ENCODE measurements at regions not wholly inside any gene's neighbourhood (a gene's known extent, or its start where the extent isn't known, plus 50 kb on each side); places are given as distances from the start of the nearest gene placed in this dataset.

- H3K4me3 ChIP-seq (ENCODE audit: low read depth, low read length): no peak overlapping the region
- no peaks in the 10 kb centered on the region for H3K27me3 ChIP-seq (ENCODE audit: insufficient read depth, low read length)
- no peak overlapping the region for H2AFZ ChIP-seq (ENCODE audit: low read length, unreplicated experiment)
These were observed 507.1 kb downstream of the TLE4 start for GRCh38 chr9:80078826-80079225.

DNA sequence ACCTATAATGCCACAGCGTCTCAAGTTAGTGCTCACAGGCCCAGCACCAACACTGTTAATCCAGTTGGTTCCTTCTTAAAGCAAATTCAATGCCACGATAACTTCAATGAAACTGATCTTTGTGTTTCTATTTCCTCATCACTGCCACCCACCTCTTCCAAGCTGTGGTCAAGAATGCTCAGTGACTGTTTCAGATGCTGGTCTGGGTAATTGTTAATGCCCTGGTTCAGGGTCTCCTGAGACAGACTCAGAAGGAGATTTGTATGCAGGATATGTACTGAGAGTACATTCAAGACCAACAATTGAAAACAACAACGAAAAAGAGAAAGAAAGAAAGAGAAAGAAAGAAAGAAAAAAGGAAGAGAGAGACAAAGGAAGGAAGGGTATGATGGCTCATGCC lies 505.3 kb downstream of the TLE4 start:
- Histone ChIP-seq H3K79me2 (ENCODE audit: control insufficient read depth, insufficient read depth, low read length, unreplicated experiment) (no peaks in the 10 kb centered on the region), H3K4me3 (ENCODE audit: low read depth, low read length) (no peak overlapping the region), H3K36me3 (ENCODE audit: insufficient read depth, low read length) (no peaks in the 10 kb centered on the region), H3K27ac (ENCODE audit: low read depth, low read length) (no peak overlapping the region), H3K27me3 (ENCODE audit: insufficient read depth, low read length) (no peaks in the 10 kb centered on the region), H2AFZ (ENCODE audit: low read length, unreplicated experiment) (no peak overlapping the region), H3K4me1 (ENCODE audit: control insufficient read depth, insufficient read depth, low read length, unreplicated experiment) (no peaks in the 10 kb centered on the region)

More at GRCh38 chr9:80078826-80079225, 507.1 kb downstream of the TLE4 start:
- Histone ChIP-seq H3K27ac (ENCODE audit: low read depth, low read length) (no peak overlapping the region), H3K79me2 (ENCODE audit: control insufficient read depth, insufficient read depth, low read length, unreplicated experiment) (no peaks in the 10 kb centered on the region), H3K4me1 (ENCODE audit: control insufficient read depth, insufficient read depth, low read length, unreplicated experiment) (no peaks in the 10 kb centered on the region), H3K36me3 (ENCODE audit: insufficient read depth, low read length) (no peaks in the 10 kb centered on the region)

- H2AFZ ChIP-seq (ENCODE audit: low read length, unreplicated experiment): no peak overlapping the region
- no peaks in the 10 kb centered on the region for H3K36me3 ChIP-seq (ENCODE audit: insufficient read depth, low read length)
- no peak overlapping the region for H3K4me3 ChIP-seq (ENCODE audit: low read depth, low read length)
- no peaks in the 10 kb centered on the region for H3K4me1 ChIP-seq (ENCODE audit: control insufficient read depth, insufficient read depth, low read length, unreplicated experiment)
- H3K27me3 ChIP-seq (ENCODE audit: insufficient read depth, low read length): no peaks in the 10 kb centered on the region
- no peak overlapping the region for H3K27ac ChIP-seq (ENCODE audit: low read depth, low read length)
- no peaks in the 10 kb centered on the region for H3K79me2 ChIP-seq (ENCODE audit: control insufficient read depth, insufficient read depth, low read length, unreplicated experiment)
These were observed 504.4 kb downstream of the TLE4 start for GRCh38 chr9:80076162-80076561.

GRCh38 chr9:80074439-80074838 lies 502.7 kb downstream of the TLE4 start:
- Histone ChIP-seq H3K27me3 (ENCODE audit: insufficient read depth, low read length) (no peaks in the 10 kb centered on the region), H3K4me3 (ENCODE audit: low read depth, low read length) (no peak overlapping the region), H2AFZ (ENCODE audit: low read length, unreplicated experiment) (peak overlapping the region; percentile 25), H3K27ac (ENCODE audit: low read depth, low read length) (no peak overlapping the region), H3K79me2 (ENCODE audit: control insufficient read depth, insufficient read depth, low read length, unreplicated experiment) (no peaks in the 10 kb centered on the region), H3K4me1 (ENCODE audit: control insufficient read depth, insufficient read depth, low read length, unreplicated experiment) (no peaks in the 10 kb centered on the region), H3K36me3 (ENCODE audit: insufficient read depth, low read length) (no peaks in the 10 kb centered on the region)

GRCh38 chr9:80072451-80072850 lies 500.7 kb downstream of the TLE4 start:
- no peaks in the 10 kb centered on the region for H3K4me1 ChIP-seq (ENCODE audit: control insufficient read depth, insufficient read depth, low read length, unreplicated experiment)
- H3K27me3 ChIP-seq (ENCODE audit: insufficient read depth, low read length): no peaks in the 10 kb centered on the region
- H2AFZ ChIP-seq (ENCODE audit: low read length, unreplicated experiment): no peak overlapping the region

DNA sequence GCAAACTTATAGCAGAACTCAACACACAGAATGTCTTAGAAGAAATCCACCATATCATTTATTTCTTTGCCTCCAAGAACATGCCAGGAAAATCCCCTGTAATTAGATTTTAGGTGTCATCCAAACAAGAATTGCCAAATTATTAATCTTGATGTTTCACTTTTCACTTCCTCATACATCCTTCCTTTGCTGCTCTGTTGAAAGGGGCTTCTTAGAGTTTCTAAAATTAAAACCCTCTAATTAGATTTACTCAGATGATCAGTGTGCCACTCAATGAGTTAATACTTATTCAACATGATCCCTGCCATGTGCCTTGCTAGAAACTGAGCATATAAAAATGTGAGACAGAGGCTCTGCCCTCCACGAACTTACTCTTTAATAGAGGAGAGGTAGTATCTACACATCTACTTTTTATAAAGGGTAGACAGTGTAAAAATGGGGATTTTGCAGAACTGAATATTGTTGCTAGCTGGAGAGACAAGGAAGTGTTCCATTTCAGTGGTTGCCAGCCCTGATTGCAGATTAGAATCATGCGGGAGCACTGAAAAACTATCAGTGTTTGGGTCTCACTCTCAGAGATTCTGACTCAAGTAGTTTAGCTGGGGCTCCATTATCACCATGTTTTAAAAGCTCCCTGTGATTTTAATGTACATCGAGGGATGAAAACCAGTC lies 498.4 kb downstream of the TLE4 start:
- Histone ChIP-seq H3K27me3 (ENCODE audit: insufficient read depth, low read length) (no peaks in the 10 kb centered on the region), H3K27ac (ENCODE audit: low read depth, low read length) (no peak overlapping the region), H3K4me3 (ENCODE audit: low read depth, low read length) (no peak overlapping the region), H3K79me2 (ENCODE audit: control insufficient read depth, insufficient read depth, low read length, unreplicated experiment) (no peaks in the 10 kb centered on the region), H2AFZ (ENCODE audit: low read length, unreplicated experiment) (no peak overlapping the region), H3K4me1 (ENCODE audit: control insufficient read depth, insufficient read depth, low read length, unreplicated experiment) (peaks cover 4% of the 10 kb centered on the region), H3K36me3 (ENCODE audit: insufficient read depth, low read length) (no peaks in the 10 kb centered on the region)

More at GRCh38 chr9:80072451-80072850, 500.7 kb downstream of the TLE4 start:
- no peak overlapping the region for H3K27ac ChIP-seq (ENCODE audit: low read depth, low read length)
- no peak overlapping the region for H3K4me3 ChIP-seq (ENCODE audit: low read depth, low read length)
- H3K36me3 ChIP-seq (ENCODE audit: insufficient read depth, low read length): no peaks in the 10 kb centered on the region
- H3K79me2 ChIP-seq (ENCODE audit: control insufficient read depth, insufficient read depth, low read length, unreplicated experiment): no peaks in the 10 kb centered on the region

DNA sequence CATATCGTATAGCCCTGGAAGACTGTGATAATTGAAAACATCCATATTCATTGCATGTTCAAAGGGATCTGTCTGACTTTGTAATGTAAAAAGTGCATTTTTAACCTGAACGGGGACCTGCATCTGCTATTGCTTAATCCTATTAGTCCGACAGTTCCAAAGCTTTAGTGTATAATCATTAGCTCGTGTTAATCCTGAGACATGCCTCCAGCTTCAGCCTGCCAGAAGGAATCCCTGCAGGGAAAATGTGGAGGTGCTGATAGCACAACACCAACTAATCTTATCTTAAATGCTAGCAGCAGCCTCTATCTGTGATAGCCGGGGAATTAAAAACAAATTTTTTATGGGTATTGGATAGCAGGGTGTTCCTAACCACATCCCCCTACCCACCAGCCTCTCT lies 495.2 kb downstream of the TLE4 start:
- Histone ChIP-seq H3K4me3 (ENCODE audit: low read depth, low read length) (no peak overlapping the region), H3K27me3 (ENCODE audit: insufficient read depth, low read length) (no peaks in the 10 kb centered on the region), H2AFZ (ENCODE audit: low read length, unreplicated experiment) (no peak overlapping the region), H3K36me3 (ENCODE audit: insufficient read depth, low read length) (no peaks in the 10 kb centered on the region), H3K4me1 (ENCODE audit: control insufficient read depth, insufficient read depth, low read length, unreplicated experiment) (peaks cover 32% of the 10 kb centered on the region), H3K27ac (ENCODE audit: low read depth, low read length) (no peak overlapping the region), H3K79me2 (ENCODE audit: control insufficient read depth, insufficient read depth, low read length, unreplicated experiment) (no peaks in the 10 kb centered on the region)

GRCh38 chr9:80062567-80062966 lies 490.8 kb downstream of the TLE4 start:
- Histone ChIP-seq H3K79me2 (ENCODE audit: control insufficient read depth, insufficient read depth, low read length, unreplicated experiment) (no peaks in the 10 kb centered on the region), H3K4me3 (ENCODE audit: low read depth, low read length) (no peak overlapping the region), H3K36me3 (ENCODE audit: insufficient read depth, low read length) (no peaks in the 10 kb centered on the region; the same call in 1 of the 2 replicates), H2AFZ (ENCODE audit: low read length, unreplicated experiment) (no peak overlapping the region), H3K27ac (ENCODE audit: low read depth, low read length) (peak overlapping the region; percentile 86), H3K27me3 (ENCODE audit: insufficient read depth, low read length) (no peaks in the 10 kb centered on the region), H3K4me1 (ENCODE audit: control insufficient read depth, insufficient read depth, low read length, unreplicated experiment) (peaks cover 45% of the 10 kb centered on the region)

DNA sequence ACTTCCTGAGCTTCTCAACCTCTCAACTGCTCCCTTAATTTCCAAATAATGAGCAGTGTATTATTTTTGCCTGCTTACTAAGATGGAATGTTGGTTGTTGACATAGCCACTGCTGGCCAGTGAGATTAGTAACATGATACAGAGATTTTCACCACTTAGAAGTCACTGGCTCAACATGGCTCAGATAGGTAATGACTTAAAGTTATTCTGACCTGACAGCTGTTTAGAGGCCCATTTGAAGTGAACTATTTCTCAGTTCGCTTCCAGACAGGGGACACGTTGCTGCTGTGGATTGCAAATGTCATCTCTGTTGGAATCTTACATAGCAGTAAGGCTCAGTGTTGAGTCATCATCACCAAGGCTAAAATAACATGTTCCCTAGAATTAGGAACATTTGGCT lies 490.2 kb downstream of the TLE4 start:
- no peaks in the 10 kb centered on the region for H3K27me3 ChIP-seq (ENCODE audit: insufficient read depth, low read length)
- peaks cover 45% of the 10 kb centered on the region for H3K4me1 ChIP-seq (ENCODE audit: control insufficient read depth, insufficient read depth, low read length, unreplicated experiment)
- H3K4me3 ChIP-seq (ENCODE audit: low read depth, low read length): no peak overlapping the region
- H3K36me3 ChIP-seq (ENCODE audit: insufficient read depth, low read length): no peaks in the 10 kb centered on the region; the same call in 1 of the 2 replicates
- H2AFZ ChIP-seq (ENCODE audit: low read length, unreplicated experiment): no peak overlapping the region
- no peaks in the 10 kb centered on the region for H3K79me2 ChIP-seq (ENCODE audit: control insufficient read depth, insufficient read depth, low read length, unreplicated experiment)
- H3K27ac ChIP-seq (ENCODE audit: low read depth, low read length): peak overlapping the region; percentile 86

DNA sequence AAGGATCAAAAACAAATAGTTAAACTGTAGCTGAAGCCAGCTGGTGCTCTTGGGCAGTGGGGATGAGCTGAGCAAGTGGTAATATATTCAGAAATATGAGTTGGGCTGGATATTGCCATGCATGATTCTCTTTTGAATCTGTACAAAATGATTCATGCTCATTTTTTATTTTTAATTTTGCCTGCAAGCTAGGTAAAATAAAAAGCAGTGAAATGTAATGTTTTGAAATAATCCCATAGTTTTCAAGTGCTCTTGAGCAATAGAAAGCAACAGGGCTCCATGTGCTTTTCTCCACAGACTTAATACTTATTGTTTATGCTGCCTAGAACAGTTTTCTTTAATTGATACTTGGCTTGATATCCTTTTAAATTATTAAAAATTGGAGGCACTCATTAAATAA lies 489.3 kb downstream of the TLE4 start:
- no peaks in the 10 kb centered on the region; the same call in 1 of the 2 replicates for H3K36me3 ChIP-seq (ENCODE audit: insufficient read depth, low read length)
- H3K27ac ChIP-seq (ENCODE audit: low read depth, low read length): peak overlapping the region; percentile 86
- H3K4me3 ChIP-seq (ENCODE audit: low read depth, low read length): no peak overlapping the region

GRCh38 chr9:80059979-80060378 lies 488.2 kb downstream of the TLE4 start:
- Histone ChIP-seq H3K4me1 (ENCODE audit: control insufficient read depth, insufficient read depth, low read length, unreplicated experiment) (peaks cover 39% of the 10 kb centered on the region), H3K79me2 (ENCODE audit: control insufficient read depth, insufficient read depth, low read length, unreplicated experiment) (no peaks in the 10 kb centered on the region), H3K27me3 (ENCODE audit: insufficient read depth, low read length) (no peaks in the 10 kb centered on the region), H2AFZ (ENCODE audit: low read length, unreplicated experiment) (no peak overlapping the region), H3K27ac (ENCODE audit: low read depth, low read length) (no peak overlapping the region), H3K4me3 (ENCODE audit: low read depth, low read length) (no peak overlapping the region), H3K36me3 (ENCODE audit: insufficient read depth, low read length) (no peaks in the 10 kb centered on the region; the same call in 1 of the 2 replicates)

More for the DNA sequence above, 489.3 kb downstream of the TLE4 start:
- Histone ChIP-seq H3K79me2 (ENCODE audit: control insufficient read depth, insufficient read depth, low read length, unreplicated experiment) (no peaks in the 10 kb centered on the region), H3K27me3 (ENCODE audit: insufficient read depth, low read length) (no peaks in the 10 kb centered on the region), H3K4me1 (ENCODE audit: control insufficient read depth, insufficient read depth, low read length, unreplicated experiment) (peaks cover 45% of the 10 kb centered on the region), H2AFZ (ENCODE audit: low read length, unreplicated experiment) (no peak overlapping the region)
